Osteoblast (primary cell): ENCODE measurements at regions not wholly inside any gene's neighbourhood (a gene's known extent, or its start where the extent isn't known, plus 50 kb on each side); places are given as distances from the start of the nearest gene placed in this dataset.

Experiments
- DNase-seq: peaks from one replicate; pipeline ENCODE4 v3.0.0; 2011; ENCODE audit warnings: low spot score, mixed read lengths; ENCODE audit not compliant: insufficient read length; ENCODE audit errors: missing footprints
- H2AFZ ChIP-seq: 2 replicates; pipeline ENCODE4 v1.6.0; 2011; ENCODE audit warnings: mild to moderate bottlenecking, low read length
- H3K27ac ChIP-seq: 2 replicates; pipeline ENCODE4 v1.5.1; 2011; ENCODE audit warnings: mild to moderate bottlenecking, low read depth, low read length, moderate library complexity
- H3K27me3 ChIP-seq: 2 replicates; pipeline ENCODE4 v1.6.0; 2012; ENCODE audit warnings: mild to moderate bottlenecking, control low read depth, inconsistent platforms, low read length, moderate library complexity; ENCODE audit not compliant: insufficient read depth
- H3K36me3 ChIP-seq: 2 replicates; pipeline ENCODE4 v1.5.1; 2011; ENCODE audit warnings: mild to moderate bottlenecking, low read length, control low read depth, moderate library complexity; ENCODE audit not compliant: insufficient read depth
- H3K4me1 ChIP-seq: 2 replicates; pipeline ENCODE4 v1.5.1; 2011; ENCODE audit warnings: mild to moderate bottlenecking, low read length, control low read depth, moderate library complexity; ENCODE audit not compliant: insufficient read depth
- H3K4me2 ChIP-seq: 2 replicates; pipeline ENCODE4 v1.6.0; 2011; ENCODE audit warnings: mild to moderate bottlenecking, low read length; ENCODE audit not compliant: insufficient read depth
- H3K4me3 ChIP-seq: fragments of 200-600 bp; sonication (generic); 3 replicates; pipeline ENCODE4 v1.5.1; 2012; ENCODE audit warnings: mild to moderate bottlenecking, low read length, inconsistent platforms; ENCODE audit not compliant: insufficient read depth
- H3K79me2 ChIP-seq: 2 replicates; pipeline ENCODE4 v1.6.0; 2012; ENCODE audit warnings: mild to moderate bottlenecking, low read length, control low read depth, inconsistent platforms; ENCODE audit not compliant: insufficient read depth
- H3K9me3 ChIP-seq: 2 replicates; pipeline ENCODE4 v1.5.1; 2011; ENCODE audit warnings: low read depth, low read length, control low read depth
- H4K20me1 ChIP-seq: 2 replicates; pipeline ENCODE4 v1.6.0; 2012; ENCODE audit warnings: mild to moderate bottlenecking, low read length, control low read depth; ENCODE audit not compliant: insufficient read depth
- TF ChIP-seq, protein P1 (sequence below): IDR thresholded peaks from 2 replicates; pipeline ENCODE4 v1.5.1; 2011; ENCODE audit warnings: mild to moderate bottlenecking, low read depth, low read length, moderate library complexity; ENCODE audit errors: extremely low read depth

DNA sequence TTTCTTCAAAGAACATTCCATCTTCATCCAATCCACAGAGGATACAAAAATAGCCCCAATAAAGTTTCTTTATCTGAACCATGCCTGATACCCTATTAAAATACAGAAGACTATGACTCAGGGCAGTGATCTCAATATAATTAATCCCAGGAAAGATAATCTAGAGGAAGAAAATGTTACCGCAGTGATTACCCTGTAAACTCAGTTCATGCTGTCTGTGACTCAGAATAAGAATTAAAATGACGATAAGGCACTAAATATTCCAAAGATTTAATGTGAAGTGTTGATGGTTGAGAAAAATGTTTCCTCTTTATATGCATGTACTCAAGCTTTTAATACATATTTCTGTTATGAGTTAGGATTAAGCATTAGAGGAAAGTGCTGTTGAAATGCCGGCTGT is 88.6 kb upstream of the LYPLAL1 start:
- Histone ChIP-seq H3K27ac (peak overlapping the region; percentile 64), H3K9me3 (no peaks in the 10 kb centered on the region), H3K4me3 (no peak overlapping the region), H3K36me3 (no peaks in the 10 kb centered on the region), H3K4me1 (peaks cover 47% of the 10 kb centered on the region), H3K4me2 (no peak overlapping the region), H4K20me1 (no peaks in the 10 kb centered on the region), H3K79me2 (no peaks in the 10 kb centered on the region), H3K27me3 (no peaks in the 10 kb centered on the region), H2AFZ (no peak overlapping the region)
- peak; percentile 38 for DNase-seq
- TF ChIP-seq, protein P1, sequence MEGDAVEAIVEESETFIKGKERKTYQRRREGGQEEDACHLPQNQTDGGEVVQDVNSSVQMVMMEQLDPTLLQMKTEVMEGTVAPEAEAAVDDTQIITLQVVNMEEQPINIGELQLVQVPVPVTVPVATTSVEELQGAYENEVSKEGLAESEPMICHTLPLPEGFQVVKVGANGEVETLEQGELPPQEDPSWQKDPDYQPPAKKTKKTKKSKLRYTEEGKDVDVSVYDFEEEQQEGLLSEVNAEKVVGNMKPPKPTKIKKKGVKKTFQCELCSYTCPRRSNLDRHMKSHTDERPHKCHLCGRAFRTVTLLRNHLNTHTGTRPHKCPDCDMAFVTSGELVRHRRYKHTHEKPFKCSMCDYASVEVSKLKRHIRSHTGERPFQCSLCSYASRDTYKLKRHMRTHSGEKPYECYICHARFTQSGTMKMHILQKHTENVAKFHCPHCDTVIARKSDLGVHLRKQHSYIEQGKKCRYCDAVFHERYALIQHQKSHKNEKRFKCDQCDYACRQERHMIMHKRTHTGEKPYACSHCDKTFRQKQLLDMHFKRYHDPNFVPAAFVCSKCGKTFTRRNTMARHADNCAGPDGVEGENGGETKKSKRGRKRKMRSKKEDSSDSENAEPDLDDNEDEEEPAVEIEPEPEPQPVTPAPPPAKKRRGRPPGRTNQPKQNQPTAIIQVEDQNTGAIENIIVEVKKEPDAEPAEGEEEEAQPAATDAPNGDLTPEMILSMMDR: no peak

DNA sequence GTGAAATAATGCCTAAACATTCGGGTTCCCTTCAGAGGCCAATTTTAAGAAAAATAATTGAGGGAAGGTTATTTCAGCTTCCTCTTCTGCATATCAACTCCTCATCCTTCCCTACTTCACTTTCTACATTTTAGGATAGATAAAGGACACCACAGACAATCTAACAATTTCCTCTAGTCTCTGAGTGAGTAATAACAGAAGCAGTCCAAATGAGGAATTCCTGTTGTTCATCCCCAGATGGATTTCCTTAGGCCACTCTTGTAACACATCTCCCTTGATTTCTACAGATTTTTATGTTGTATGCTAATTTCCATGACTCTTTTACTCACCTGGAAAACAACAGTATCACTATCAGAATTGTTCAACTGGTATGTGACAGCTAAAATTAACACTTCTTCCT is 87.7 kb upstream of the LYPLAL1 start:
- peak; percentile 39 for DNase-seq
- TF ChIP-seq, protein P1: no peak
- no peaks in the 10 kb centered on the region for H3K79me2 ChIP-seq
- H3K4me3 ChIP-seq: no peak overlapping the region
- no peaks in the 10 kb centered on the region for H4K20me1 ChIP-seq
- no peak overlapping the region for H2AFZ ChIP-seq
- no peaks in the 10 kb centered on the region for H3K27me3 ChIP-seq
- no peaks in the 10 kb centered on the region for H3K9me3 ChIP-seq
- H3K27ac ChIP-seq: peak overlapping the region; percentile 64
- H3K36me3 ChIP-seq: no peaks in the 10 kb centered on the region
- H3K4me2 ChIP-seq: peak overlapping the region; percentile 14
- H3K4me1 ChIP-seq: peaks cover 47% of the 10 kb centered on the region

DNA sequence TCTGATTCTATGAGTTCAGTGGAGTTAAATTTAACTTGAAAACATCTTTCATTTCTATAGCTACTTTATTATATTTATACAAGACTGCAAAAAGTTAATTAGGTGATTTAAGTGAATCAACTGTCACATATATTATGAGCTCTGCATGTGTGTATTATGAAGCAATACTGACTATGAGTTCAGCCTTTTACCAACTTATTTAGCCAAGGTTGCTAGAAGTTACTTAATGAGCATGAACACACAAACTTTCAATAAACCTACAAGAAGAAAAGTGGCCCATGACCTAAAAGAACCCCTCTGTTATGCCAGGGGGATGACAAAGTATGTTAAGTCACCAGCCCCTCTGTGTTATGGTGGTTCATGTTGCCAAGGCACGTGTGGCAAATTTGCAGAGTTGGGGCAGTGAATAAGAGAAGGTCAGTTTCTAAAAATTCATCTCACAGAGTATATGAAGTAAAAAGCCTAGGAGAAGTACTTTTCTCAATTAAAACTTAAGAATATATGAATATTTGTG is 86.7 kb upstream of the LYPLAL1 start:
- Histone ChIP-seq H2AFZ (no peak overlapping the region), H3K36me3 (no peaks in the 10 kb centered on the region), H3K79me2 (no peaks in the 10 kb centered on the region), H3K4me2 (no peak overlapping the region), H3K4me1 (peaks cover 51% of the 10 kb centered on the region), H3K4me3 (no peak overlapping the region), H3K27me3 (no peaks in the 10 kb centered on the region), H3K9me3 (no peaks in the 10 kb centered on the region), H3K27ac (peak overlapping the region; percentile 64), H4K20me1 (no peaks in the 10 kb centered on the region)
- TF ChIP-seq, protein P1: no peak
- no peak for DNase-seq

DNA sequence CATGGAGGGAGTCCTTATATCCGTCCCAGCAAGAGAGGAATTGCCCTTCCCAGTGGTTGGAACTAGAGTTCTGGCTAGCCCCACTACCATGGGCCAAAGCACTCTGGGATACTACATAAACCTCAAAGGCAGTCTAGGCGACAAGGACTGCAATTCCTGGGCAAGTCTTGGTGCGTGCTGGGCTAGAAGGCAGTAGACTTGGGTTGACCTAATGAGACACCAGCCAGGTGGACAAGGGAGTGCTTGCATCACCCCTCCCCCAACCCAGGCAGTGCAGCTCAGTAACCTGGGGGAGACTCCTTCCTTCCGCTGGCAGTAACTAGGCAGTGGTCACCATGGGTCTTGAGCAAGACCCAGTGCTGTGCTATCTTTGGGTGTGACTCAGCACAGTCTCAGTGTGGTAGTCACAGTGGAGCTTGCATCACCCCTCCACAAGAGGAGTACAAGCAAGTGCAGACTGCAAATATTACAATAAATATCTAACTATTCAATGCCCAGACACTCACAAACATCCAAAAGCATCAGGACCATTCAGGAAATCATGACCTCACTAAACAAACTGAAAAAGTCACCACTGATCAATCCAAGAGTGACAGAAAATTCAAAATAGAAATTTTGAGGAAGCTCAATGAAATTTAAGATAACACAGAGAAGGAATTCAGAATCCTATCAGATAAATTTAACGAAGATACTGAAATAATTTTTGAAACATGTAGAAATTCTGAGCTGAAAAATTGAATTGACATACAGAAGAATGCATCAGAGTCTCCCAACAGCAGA is 84.7 kb upstream of the LYPLAL1 start:
- peaks cover 53% of the 10 kb centered on the region for H3K4me1 ChIP-seq
- no peaks in the 10 kb centered on the region for H3K9me3 ChIP-seq
- no peak overlapping the region for H3K4me2 ChIP-seq
- H3K27ac ChIP-seq: peak overlapping the region; percentile 78
- TF ChIP-seq, protein P1: no peak
- DNase-seq: peak; percentile 21
- no peak overlapping the region for H3K4me3 ChIP-seq
- H3K79me2 ChIP-seq: no peaks in the 10 kb centered on the region
- H3K27me3 ChIP-seq: no peaks in the 10 kb centered on the region
- H4K20me1 ChIP-seq: no peaks in the 10 kb centered on the region
- H2AFZ ChIP-seq: no peak overlapping the region
- H3K36me3 ChIP-seq: no peaks in the 10 kb centered on the region
